MG63 (cell line): ENCODE measurements at regions not wholly inside any gene's neighbourhood (a gene's known extent, or its start where the extent isn't known, plus 50 kb on each side); places are given as distances from the start of the nearest gene placed in this dataset.
"Not testable (repeated sequence)": the region's sequence is repeated elsewhere in the genome, so short reads cannot be mapped to it uniquely, and the experiment has no call there.

ENCODE experiments used
- DNase-seq: peaks from one replicate; pipeline ENCODE4 v3.0.0-alpha.2; 2020
- H3K27me3 ChIP-seq: fragments of 250-450 bp; sonication (Bioruptor Pico); 2 replicates; pipeline ENCODE4 v1.5.1; 2020; ENCODE audit warnings: mild to moderate bottlenecking, moderate library complexity
- H3K36me3 ChIP-seq: fragments of 250-450 bp; sonication (Bioruptor Pico); 2 replicates; pipeline ENCODE4 v1.5.1; 2020; ENCODE audit warnings: mild to moderate bottlenecking, moderate library complexity
- H3K4me3 ChIP-seq: fragments of 250-450 bp; sonication (Bioruptor Pico); 2 replicates; pipeline ENCODE4 v1.5.1; 2020; ENCODE audit warnings: mild to moderate bottlenecking, moderate library complexity
- H3K9me3 ChIP-seq: fragments of 250-450 bp; sonication (Bioruptor Pico); 2 replicates; pipeline ENCODE4 v1.5.1; 2020; ENCODE audit warnings: mild to moderate bottlenecking, moderate library complexity

DNA sequence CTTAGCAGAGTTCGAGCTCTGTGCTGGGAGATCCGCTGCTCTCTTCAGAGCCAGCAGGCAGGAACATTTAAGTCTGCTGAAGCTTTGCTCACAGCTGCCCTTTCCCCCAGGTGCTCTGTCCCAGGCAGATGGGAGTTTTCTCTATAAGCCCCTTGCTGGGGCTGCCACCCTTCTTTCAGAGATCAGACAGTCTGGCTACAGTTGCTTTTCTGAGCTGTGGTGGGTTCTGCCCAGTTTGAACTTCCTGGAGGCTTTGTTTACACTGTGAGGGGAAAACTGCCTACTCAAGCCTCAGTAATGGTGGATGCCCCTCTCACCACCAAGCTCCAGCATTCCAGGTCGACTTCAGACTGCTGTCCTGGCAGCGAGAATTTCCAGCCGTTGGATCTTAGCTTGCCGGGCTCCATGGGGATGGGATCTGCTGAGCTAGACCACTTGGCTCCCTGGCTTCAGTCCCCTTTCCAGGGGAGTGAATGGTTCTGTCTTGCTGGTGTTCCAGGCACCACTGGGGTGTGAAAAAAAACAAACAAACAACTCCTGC is 222.7 kb downstream of the UTRN start:
- H3K9me3 ChIP-seq, result peaks cover 13% of the 10 kb centered on the region; the same call in 1 of the 2 replicates
- not testable (repeated sequence) for DNase-seq, H3K4me3 ChIP-seq, H3K27me3 ChIP-seq, H3K36me3 ChIP-seq

- no peaks in the 10 kb centered on the region for H3K27me3 ChIP-seq
- no peaks in the 10 kb centered on the region for H3K9me3 ChIP-seq
- no peak for DNase-seq
- no peaks in the 10 kb centered on the region; the same call in 1 of the 2 replicates for H3K36me3 ChIP-seq
- no peak overlapping the region for H3K4me3 ChIP-seq
These were observed 225.7 kb downstream of the UTRN start for GRCh38 chr6:144510859-144511258.

GRCh38 chr6:144515761-144516160 is 230.6 kb downstream of the UTRN start:
- no peak for DNase-seq
- Histone ChIP-seq H3K36me3 (no peaks in the 10 kb centered on the region; the same call in 1 of the 2 replicates), H3K27me3 (no peaks in the 10 kb centered on the region), H3K4me3 (no peak overlapping the region), H3K9me3 (no peaks in the 10 kb centered on the region)

DNA sequence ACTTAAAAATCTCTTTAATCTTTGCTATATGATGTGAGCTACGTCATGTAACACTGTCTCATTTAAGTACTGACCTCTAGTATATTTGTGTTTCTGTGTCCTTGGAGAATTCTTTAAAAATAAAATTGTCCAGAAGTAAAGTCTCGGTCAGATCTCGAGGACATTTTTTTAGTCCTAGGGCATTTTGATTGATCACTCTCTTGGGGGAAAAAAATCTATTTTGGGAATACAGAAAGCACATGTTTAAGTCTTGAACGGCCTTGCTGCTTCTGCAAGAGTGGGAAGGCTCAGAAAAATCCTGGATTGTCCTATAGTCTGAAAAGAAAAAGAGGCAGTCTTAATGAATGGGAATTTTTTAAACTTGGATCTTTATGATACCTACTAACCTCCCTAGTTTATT is 234.3 kb downstream of the UTRN start:
- DNase-seq, result no peak
- H3K9me3 ChIP-seq, result no peaks in the 10 kb centered on the region
- H3K4me3 ChIP-seq, result no peak overlapping the region
- no peaks in the 10 kb centered on the region for H3K27me3 ChIP-seq
- no peaks in the 10 kb centered on the region; the same call in 1 of the 2 replicates for H3K36me3 ChIP-seq

DNA sequence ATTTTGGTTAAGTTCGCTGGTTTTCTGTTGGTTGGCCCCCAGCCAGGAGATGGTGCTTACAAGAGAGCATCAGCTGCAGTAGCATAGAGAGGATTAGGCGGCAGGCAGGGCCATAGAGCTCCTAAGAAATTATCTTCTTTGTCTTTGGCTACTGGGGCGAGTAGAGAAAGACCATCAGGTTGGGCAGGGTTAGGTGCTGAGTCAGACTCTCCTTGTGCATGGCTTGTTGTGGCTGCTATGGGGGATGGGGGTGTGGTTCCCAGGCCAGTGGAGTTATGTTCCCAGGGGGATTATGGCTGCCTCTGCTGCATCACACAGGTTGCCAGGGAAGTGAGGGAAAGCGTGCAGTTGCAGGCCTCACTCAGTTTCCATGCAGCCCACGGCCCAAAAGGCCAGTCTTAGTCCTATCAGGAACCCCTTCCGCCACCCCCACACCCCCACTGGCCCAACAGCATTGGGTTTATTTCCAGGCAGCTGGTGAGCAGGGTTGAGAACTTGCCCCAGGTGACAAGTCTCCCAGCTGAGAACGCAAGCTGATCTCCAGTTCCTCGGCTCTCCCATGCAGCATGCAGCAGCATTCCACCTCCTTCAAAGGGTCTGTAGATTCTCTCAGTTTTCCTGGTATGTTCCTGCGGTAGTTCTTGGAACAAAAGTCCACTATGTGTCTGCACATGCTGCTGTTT is 243.7 kb downstream of the UTRN start:
- no peaks in the 10 kb centered on the region for H3K27me3 ChIP-seq
- H3K36me3 ChIP-seq, result no peaks in the 10 kb centered on the region
- peak; percentile 3 for DNase-seq
- H3K4me3 ChIP-seq, result no peak overlapping the region
- H3K9me3 ChIP-seq, result no peaks in the 10 kb centered on the region

GRCh38 chr6:144530118-144530517 is 245.0 kb downstream of the UTRN start:
- Histone ChIP-seq H3K9me3 (no peaks in the 10 kb centered on the region), H3K36me3 (no peaks in the 10 kb centered on the region)
- DNase-seq, result no peak

GRCh38 chr6:144532238-144532637 is 247.1 kb downstream of the UTRN start:
- H3K4me3 ChIP-seq, H3K9me3 ChIP-seq, H3K27me3 ChIP-seq, DNase-seq, H3K36me3 ChIP-seq: not testable (repeated sequence)

More at GRCh38 chr6:144530118-144530517, 245.0 kb downstream of the UTRN start:
- Histone ChIP-seq H3K4me3 (no peak overlapping the region), H3K27me3 (no peaks in the 10 kb centered on the region)

DNA sequence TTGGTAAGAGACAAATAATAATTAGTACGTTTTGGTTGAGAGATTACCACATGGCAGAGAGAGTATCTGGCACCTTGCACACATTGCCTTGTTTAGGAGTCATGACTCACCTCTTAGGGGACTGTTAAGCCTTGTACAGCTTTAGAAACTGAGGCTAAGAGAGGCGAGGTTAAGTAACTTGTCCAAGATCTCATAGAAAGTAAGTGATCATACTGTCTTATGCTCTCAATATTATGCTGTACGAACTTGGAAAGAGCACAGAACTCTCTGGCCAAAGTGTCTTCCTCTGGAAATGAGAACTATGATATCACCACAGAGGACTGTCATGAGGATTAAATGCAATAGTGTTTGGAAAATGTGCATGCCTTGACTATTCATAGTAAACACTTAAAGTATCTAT is 249.0 kb downstream of the UTRN start:
- H3K36me3 ChIP-seq, result no peaks in the 10 kb centered on the region
- no peak for DNase-seq

GRCh38 chr6:144535630-144536029 is 250.5 kb downstream of the UTRN start:
- DNase-seq, result no peak
- H3K36me3 ChIP-seq, result no peaks in the 10 kb centered on the region
- H3K9me3 ChIP-seq, result no peaks in the 10 kb centered on the region

More for the DNA sequence above, 249.0 kb downstream of the UTRN start:
- H3K9me3 ChIP-seq, result no peaks in the 10 kb centered on the region
- H3K27me3 ChIP-seq, result no peaks in the 10 kb centered on the region
- no peak overlapping the region for H3K4me3 ChIP-seq

DNA sequence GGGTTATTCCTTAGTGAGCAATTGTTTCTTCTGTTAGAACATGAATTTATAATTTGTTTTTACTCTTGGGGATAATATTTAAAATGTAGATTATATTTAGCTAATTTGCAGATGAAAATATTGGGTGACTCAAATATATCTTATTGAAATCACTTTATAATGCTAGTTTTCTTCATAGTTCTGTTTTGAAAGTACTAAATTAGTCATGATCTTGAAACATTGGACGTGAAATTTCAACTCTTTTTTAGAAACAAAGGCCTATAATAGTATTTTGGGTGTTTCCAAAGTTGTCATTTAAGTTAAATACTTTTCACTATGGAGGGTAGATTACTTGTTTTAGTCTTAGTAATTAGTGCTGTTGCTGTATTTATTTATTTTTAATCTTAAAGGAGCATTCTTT is 250.9 kb downstream of the UTRN start:
- Histone ChIP-seq H3K4me3 (no peak overlapping the region), H3K27me3 (no peaks in the 10 kb centered on the region), H3K9me3 (no peaks in the 10 kb centered on the region), H3K36me3 (no peaks in the 10 kb centered on the region)
- DNase-seq, result no peak

More at GRCh38 chr6:144535630-144536029, 250.5 kb downstream of the UTRN start:
- Histone ChIP-seq H3K27me3 (no peaks in the 10 kb centered on the region), H3K4me3 (no peak overlapping the region)

GRCh38 chr6:144543006-144543871 is 258.1 kb downstream of the UTRN start:
- Histone ChIP-seq H3K36me3 (no peaks in the 10 kb centered on the region), H3K4me3 (no peak overlapping the region), H3K27me3 (no peaks in the 10 kb centered on the region), H3K9me3 (no peaks in the 10 kb centered on the region)
- DNase-seq, result peak; percentile 74

DNA sequence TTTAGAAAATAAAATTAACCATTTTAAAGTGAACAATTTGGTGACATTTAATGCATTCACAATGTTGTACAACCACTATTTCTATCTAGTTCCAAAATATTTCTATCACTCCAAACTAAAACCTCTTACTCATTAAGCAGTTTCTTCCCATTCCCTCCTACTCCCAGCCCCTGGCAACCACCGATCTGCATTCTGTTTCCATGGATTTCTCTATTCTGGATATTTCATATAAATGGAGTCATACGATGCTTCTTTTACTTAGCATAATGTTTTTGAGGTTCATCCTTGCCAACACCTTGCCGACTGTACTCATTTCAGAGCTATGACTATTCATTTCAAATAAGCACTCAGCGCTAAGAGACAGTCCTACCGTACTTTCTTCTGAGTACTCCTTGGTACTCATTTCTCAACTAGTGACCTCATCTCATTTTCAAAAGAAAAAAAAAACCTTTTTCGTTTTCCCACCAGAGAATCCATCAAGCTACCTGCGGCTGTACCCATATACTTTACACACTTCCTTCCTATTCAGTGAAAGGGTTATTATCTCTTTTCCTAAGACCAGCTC is 259.2 kb downstream of the UTRN start:
- Histone ChIP-seq H3K4me3 (no peak overlapping the region), H3K9me3 (no peaks in the 10 kb centered on the region), H3K36me3 (no peaks in the 10 kb centered on the region; the same call in 1 of the 2 replicates), H3K27me3 (no peaks in the 10 kb centered on the region)
- no peak for DNase-seq

- no peak for DNase-seq
These were observed 261.7 kb downstream of the UTRN start for GRCh38 chr6:144546807-144547206.

GRCh38 chr6:144547409-144547808 is 262.3 kb downstream of the UTRN start:
- no peaks in the 10 kb centered on the region for H3K9me3 ChIP-seq
- peak; percentile 1 for DNase-seq
- no peaks in the 10 kb centered on the region for H3K27me3 ChIP-seq
- peaks cover 4% of the 10 kb centered on the region for H3K36me3 ChIP-seq
- no peak overlapping the region for H3K4me3 ChIP-seq

More at GRCh38 chr6:144546807-144547206, 261.7 kb downstream of the UTRN start:
- no peak overlapping the region for H3K4me3 ChIP-seq
- no peaks in the 10 kb centered on the region for H3K27me3 ChIP-seq
- no peaks in the 10 kb centered on the region for H3K9me3 ChIP-seq
- H3K36me3 ChIP-seq, result peaks cover 2% of the 10 kb centered on the region

GRCh38 chr6:144548536-144548935 is 263.4 kb downstream of the UTRN start:
- Histone ChIP-seq H3K36me3 (peaks cover 4% of the 10 kb centered on the region), H3K27me3 (no peaks in the 10 kb centered on the region), H3K9me3 (no peaks in the 10 kb centered on the region), H3K4me3 (no peak overlapping the region)
- DNase-seq, result no peak

- DNase-seq, result no peak
- Histone ChIP-seq H3K9me3 (no peaks in the 10 kb centered on the region), H3K4me3 (no peak overlapping the region), H3K36me3 (peaks cover 6% of the 10 kb centered on the region), H3K27me3 (no peaks in the 10 kb centered on the region)
These were observed 265.0 kb downstream of the UTRN start for GRCh38 chr6:144549837-144550747.
